ENCODE measurements at regions not wholly inside any gene's neighbourhood (a gene's known extent, or its start where the extent isn't known, plus 50 kb on each side); places are given as distances from the start of the nearest gene placed in this dataset.
"Not testable (repeated sequence)": the region's sequence is repeated elsewhere in the genome, so short reads cannot be mapped to it uniquely, and the experiment has no call there.

- Mint-ChIP-seq H3K4me3 (ENCODE audit: low read depth) (no peak overlapping the region), H3K9me3 (ENCODE audit: low read depth) (peaks cover 5% of the 10 kb centered on the region), H3K27me3 (peaks cover 5% of the 10 kb centered on the region), H3K4me1 (ENCODE audit: low read depth) (peaks cover 2% of the 10 kb centered on the region), H3K27ac (no peak overlapping the region), H3K36me3 (ENCODE audit: insufficient read depth) (no peaks in the 10 kb centered on the region)
- no peak for DNase-seq (ENCODE audit: low spot score, unreplicated experiment)
- TF ChIP-seq, protein P1, sequence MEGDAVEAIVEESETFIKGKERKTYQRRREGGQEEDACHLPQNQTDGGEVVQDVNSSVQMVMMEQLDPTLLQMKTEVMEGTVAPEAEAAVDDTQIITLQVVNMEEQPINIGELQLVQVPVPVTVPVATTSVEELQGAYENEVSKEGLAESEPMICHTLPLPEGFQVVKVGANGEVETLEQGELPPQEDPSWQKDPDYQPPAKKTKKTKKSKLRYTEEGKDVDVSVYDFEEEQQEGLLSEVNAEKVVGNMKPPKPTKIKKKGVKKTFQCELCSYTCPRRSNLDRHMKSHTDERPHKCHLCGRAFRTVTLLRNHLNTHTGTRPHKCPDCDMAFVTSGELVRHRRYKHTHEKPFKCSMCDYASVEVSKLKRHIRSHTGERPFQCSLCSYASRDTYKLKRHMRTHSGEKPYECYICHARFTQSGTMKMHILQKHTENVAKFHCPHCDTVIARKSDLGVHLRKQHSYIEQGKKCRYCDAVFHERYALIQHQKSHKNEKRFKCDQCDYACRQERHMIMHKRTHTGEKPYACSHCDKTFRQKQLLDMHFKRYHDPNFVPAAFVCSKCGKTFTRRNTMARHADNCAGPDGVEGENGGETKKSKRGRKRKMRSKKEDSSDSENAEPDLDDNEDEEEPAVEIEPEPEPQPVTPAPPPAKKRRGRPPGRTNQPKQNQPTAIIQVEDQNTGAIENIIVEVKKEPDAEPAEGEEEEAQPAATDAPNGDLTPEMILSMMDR (IDR thresholded peaks at IDR 0.05; ENCODE audit: unreplicated experiment), result no peak
These were observed 103.0 kb upstream of the PDE10A start for GRCh38 chr6:165766026-165766425.

- H3K27me3 Mint-ChIP-seq; H3K4me3 Mint-ChIP-seq (ENCODE audit: low read depth); H3K27ac Mint-ChIP-seq; H3K4me1 Mint-ChIP-seq (ENCODE audit: low read depth); H3K9me3 Mint-ChIP-seq (ENCODE audit: low read depth); DNase-seq (ENCODE audit: low spot score, unreplicated experiment); H3K36me3 Mint-ChIP-seq (ENCODE audit: insufficient read depth): not testable (repeated sequence)
These were observed 102.2 kb upstream of the PDE10A start for GRCh38 chr6:165765256-165765655.

- no peaks in the 10 kb centered on the region for H3K36me3 Mint-ChIP-seq (ENCODE audit: insufficient read depth)
- no peak overlapping the region for H3K4me3 Mint-ChIP-seq (ENCODE audit: low read depth)
- DNase-seq (ENCODE audit: low spot score, unreplicated experiment), result no peak
- peaks cover 5% of the 10 kb centered on the region for H3K9me3 Mint-ChIP-seq (ENCODE audit: low read depth)
- TF ChIP-seq, protein P1 (IDR thresholded peaks at IDR 0.05; ENCODE audit: unreplicated experiment), result no peak
- H3K27me3 Mint-ChIP-seq, result no peaks in the 10 kb centered on the region
- H3K4me1 Mint-ChIP-seq (ENCODE audit: low read depth), result no peaks in the 10 kb centered on the region
- no peak overlapping the region for H3K27ac Mint-ChIP-seq
These were observed 99.8 kb upstream of the PDE10A start for GRCh38 chr6:165762876-165763275.

- no peak for DNase-seq (ENCODE audit: low spot score, unreplicated experiment)
- Mint-ChIP-seq H3K36me3 (ENCODE audit: insufficient read depth) (no peaks in the 10 kb centered on the region), H3K27me3 (no peaks in the 10 kb centered on the region), H3K9me3 (ENCODE audit: low read depth) (peaks cover 5% of the 10 kb centered on the region), H3K27ac (no peak overlapping the region), H3K4me3 (ENCODE audit: low read depth) (no peak overlapping the region), H3K4me1 (ENCODE audit: low read depth) (no peaks in the 10 kb centered on the region)
- TF ChIP-seq, protein P1 (IDR thresholded peaks at IDR 0.05; ENCODE audit: unreplicated experiment), result no peak
These were observed 99.1 kb upstream of the PDE10A start for GRCh38 chr6:165762125-165762524.

- Mint-ChIP-seq H3K36me3 (ENCODE audit: insufficient read depth) (no peaks in the 10 kb centered on the region), H3K4me1 (ENCODE audit: low read depth) (no peaks in the 10 kb centered on the region), H3K4me3 (ENCODE audit: low read depth) (no peak overlapping the region), H3K27ac (no peak overlapping the region), H3K27me3 (peaks cover 3% of the 10 kb centered on the region), H3K9me3 (ENCODE audit: low read depth) (peaks cover 5% of the 10 kb centered on the region)
- TF ChIP-seq, protein P1 (IDR thresholded peaks at IDR 0.05; ENCODE audit: unreplicated experiment), result no peak
- no peak for DNase-seq (ENCODE audit: low spot score, unreplicated experiment)
These were observed 97.8 kb upstream of the PDE10A start for GRCh38 chr6:165760803-165761185.

DNA sequence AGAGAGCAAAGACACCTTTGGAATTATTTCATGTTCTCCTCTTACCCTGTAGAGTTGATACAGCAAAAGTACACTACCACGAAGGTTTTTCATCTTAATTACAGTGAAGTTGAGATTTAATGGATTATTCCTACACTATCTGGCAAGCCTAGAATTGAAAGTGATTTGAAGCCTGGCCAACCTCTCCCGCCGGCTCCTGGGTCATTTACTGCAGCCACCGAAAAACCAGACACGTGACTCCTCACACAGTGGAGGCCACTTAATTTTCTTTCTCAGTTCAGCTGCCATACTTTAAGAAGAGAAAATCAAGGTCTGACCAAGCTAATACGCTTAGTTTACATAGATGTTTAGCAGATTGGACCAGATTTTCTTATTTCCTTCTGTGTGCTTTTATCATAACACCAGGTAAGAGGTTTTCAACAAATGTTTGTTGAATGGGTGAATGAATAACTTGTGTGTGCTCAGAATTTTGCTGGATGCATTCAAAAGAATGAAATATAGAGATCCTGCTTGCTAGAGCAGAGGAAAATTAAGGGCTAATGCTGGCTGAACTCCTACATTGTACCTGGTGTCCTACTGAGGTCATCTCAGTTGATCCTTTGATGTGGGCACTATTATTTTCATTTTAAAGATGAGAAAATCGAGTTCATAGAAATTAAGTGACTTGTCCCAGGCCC lies 97.2 kb upstream of the PDE10A start:
- Mint-ChIP-seq H3K36me3 (ENCODE audit: insufficient read depth) (no peaks in the 10 kb centered on the region), H3K4me3 (ENCODE audit: low read depth) (no peak overlapping the region), H3K27ac (no peak overlapping the region), H3K9me3 (ENCODE audit: low read depth) (peaks cover 5% of the 10 kb centered on the region), H3K4me1 (ENCODE audit: low read depth) (no peaks in the 10 kb centered on the region), H3K27me3 (peaks cover 3% of the 10 kb centered on the region)
- TF ChIP-seq, protein P1 (IDR thresholded peaks at IDR 0.05; ENCODE audit: unreplicated experiment), result no peak
- no peak for DNase-seq (ENCODE audit: low spot score, unreplicated experiment)
